ENCODE measurements at regions not wholly inside any gene's neighbourhood (a gene's known extent, or its start where the extent isn't known, plus 50 kb on each side); places are given as distances from the start of the nearest gene placed in this dataset. TPM values are rescaled to one million over a fixed set of nuclear protein-coding genes. Genes with fewer than 3 reads are reported as not detected.
"Not testable (repeated sequence)": the region's sequence is repeated elsewhere in the genome, so short reads cannot be mapped to it uniquely, and the experiment has no call there.

GRCh38 chr4:44538534-44538933 is 89.9 kb upstream of the KCTD8 start:
- no peak for DNase-seq (ENCODE audit: low read depth)
- no peak overlapping the region for H3K4me3 ChIP-seq (ENCODE audit: low read depth, low read length)
- TF ChIP-seq CTCF (IDR thresholded peaks at IDR 0.05; ENCODE audit: insufficient read depth, low read length) = no peak

DNA sequence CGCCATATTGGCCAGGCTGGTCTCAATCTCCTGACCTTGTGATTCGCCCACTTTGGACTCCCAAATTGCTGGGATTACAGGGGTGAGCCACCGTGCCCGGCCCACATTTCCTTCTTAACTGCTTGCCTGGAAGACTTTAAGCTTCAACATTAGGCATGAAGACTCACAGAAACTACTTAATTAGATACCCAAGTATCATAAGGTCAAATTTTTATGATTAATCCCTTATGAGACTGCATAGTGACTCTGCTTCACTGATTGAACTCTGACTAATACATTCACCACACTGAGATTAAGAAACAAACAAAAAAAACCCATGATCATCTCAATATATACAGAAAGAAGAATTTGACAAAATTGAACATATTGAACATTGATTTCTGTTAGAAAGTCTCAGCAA is 87.4 kb upstream of the KCTD8 start:
- no peak for TF ChIP-seq CTCF (IDR thresholded peaks at IDR 0.05; ENCODE audit: insufficient read depth, low read length)
- no peak overlapping the region for H3K4me3 ChIP-seq (ENCODE audit: low read depth, low read length)
- DNase-seq (ENCODE audit: low read depth) = no peak

- peak; percentile 8 for DNase-seq (ENCODE audit: low read depth)
- no peak for TF ChIP-seq CTCF (IDR thresholded peaks at IDR 0.05; ENCODE audit: insufficient read depth, low read length)
Measured at GRCh38 chr4:44532851-44533250, 84.2 kb upstream of the KCTD8 start.

GRCh38 chr4:44522761-44523445 is 74.3 kb upstream of the KCTD8 start:
- no peak overlapping the region for H3K4me3 ChIP-seq (ENCODE audit: low read depth, low read length)
- TF ChIP-seq CTCF (IDR thresholded peaks at IDR 0.05; ENCODE audit: insufficient read depth, low read length) = no peak
- no peak for DNase-seq (ENCODE audit: low read depth)

More at GRCh38 chr4:44532851-44533250, 84.2 kb upstream of the KCTD8 start:
- H3K4me3 ChIP-seq (ENCODE audit: low read depth, low read length) = no peak overlapping the region

DNA sequence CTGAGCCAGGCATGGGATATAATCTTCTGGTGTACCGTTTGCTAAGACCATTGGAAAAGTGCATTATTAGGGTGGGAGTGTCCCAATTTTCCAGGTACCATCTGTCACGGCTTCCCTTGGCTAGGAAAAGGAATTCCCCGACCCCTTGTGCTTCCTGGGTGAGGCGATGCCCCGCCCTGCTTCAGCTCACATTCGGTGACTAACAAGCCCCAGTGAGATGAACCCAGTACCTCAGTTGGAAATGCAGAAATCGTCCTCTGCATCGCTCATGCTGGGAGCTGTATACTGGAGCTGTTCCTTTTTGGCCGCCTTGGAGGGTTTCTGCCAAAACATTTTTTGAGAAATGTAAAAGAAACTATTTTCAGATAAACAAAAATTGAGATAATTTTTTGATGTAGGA is 53.6 kb upstream of the KCTD8 start:
- H3K4me3 ChIP-seq (ENCODE audit: low read depth, low read length); DNase-seq (ENCODE audit: low read depth): not testable (repeated sequence)

Small RNA genes in the stretch of these regions (small RNA-seq; reads per million reads assigned to genes)
- gene AC093852.1 = not detected

Measured in fibroblast of the aortic adventitia (primary cell).